T-helper 1 cell (primary cell): ENCODE measurements at regions not wholly inside any gene's neighbourhood (a gene's known extent, or its start where the extent isn't known, plus 50 kb on each side); places are given as distances from the start of the nearest gene placed in this dataset.
A peak's percentile ranks its signal among the peaks of the same experiment; 100 is the strongest.

ENCODE experiments used
- DNase-seq, 5 donors: peaks; one replicate each; pipeline ENCODE4 v3.0.0-alpha.2; 2012 to 2020

DNA sequence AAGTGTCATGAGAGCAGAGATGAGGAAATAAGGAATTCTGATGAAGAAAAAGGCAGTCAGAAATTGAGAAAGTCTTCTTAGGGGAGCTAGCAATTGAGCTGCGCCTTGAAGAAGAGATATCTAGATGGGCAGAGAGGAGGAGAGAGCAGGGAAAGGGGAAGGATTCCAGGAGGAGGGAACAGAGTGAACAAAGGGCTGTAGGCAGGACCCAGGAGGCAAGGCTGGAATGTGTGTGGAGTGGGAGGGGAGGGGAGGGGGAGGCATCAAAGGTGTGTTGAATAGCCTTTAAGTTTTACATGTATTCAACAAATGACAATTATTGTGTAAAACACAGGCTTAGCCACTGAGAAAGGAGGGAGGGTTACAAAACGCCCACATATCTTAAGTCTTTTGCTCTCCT lies 164.5 kb downstream of the TDRD15 start:
- no peak for DNase-seq

- DNase-seq: no peak
These were observed 165.2 kb downstream of the TDRD15 start for GRCh38 chr2:21288739-21289520.

- DNase-seq: no peak
These were observed 165.8 kb downstream of the TDRD15 start for GRCh38 chr2:21289551-21289950.

- no peak for DNase-seq
These were observed 166.2 kb downstream of the TDRD15 start for GRCh38 chr2:21289989-21290388.

DNA sequence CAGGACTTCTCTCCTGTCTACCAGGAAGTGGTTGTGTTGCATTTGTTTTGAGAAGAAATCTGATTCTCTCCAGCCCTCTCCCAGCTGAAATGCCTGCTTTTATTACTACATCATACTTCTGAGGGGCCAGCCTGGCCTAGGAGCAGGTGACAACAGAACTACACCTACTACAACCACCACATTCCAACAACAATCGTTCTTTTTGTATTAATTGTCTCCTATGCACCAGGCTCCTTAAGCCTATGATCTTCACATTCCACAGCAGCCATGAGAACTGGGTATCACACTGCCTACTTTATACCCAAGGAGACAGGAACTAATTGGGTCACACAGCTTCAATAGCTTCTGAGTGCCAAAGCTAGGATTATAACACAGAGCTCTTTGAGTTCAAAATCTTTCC lies 167.7 kb downstream of the TDRD15 start:
- DNase-seq: no peak

GRCh38 chr2:21294446-21294845 lies 170.7 kb downstream of the TDRD15 start:
- no peak for DNase-seq

DNA sequence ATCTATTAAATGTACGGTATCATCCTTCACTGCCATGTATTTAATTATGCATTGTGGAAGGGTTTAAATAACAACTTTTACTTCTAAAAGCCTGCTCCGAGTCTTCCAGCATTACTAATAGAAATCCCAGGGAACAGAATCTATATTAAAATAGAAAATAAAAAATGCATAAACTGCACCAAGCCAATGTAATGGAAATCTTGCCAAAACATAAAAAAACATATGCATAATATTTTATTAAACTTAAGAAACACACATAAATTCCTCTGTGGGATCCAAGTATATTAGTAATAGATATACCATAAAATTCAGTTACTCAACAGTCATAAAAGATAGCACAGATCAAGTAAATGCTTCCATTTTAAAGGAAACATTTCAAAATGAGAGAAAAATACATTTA lies 175.6 kb downstream of the TDRD15 start:
- no peak for DNase-seq

GRCh38 chr2:21301871-21302455 lies 178.2 kb downstream of the TDRD15 start:
- no peak for DNase-seq

DNA sequence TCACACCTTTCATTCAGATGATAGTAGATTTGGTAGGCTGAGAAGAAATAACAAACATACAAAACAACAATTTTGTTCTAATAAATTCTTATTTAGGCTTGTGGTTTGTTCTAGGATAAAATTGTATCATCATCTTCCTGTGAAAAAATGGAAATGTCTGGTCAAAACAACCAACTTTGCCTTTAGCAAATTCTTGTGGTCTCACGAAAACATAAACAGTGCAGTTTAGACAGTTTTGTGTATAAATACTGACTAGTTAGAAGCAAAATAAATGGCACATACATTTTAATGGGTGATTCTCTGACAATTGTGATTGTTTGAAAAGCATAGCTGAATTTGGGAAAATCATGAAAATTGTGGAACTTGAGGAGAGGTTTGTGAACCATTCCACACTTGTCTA lies 180.1 kb downstream of the TDRD15 start:
- no peak for DNase-seq

DNA sequence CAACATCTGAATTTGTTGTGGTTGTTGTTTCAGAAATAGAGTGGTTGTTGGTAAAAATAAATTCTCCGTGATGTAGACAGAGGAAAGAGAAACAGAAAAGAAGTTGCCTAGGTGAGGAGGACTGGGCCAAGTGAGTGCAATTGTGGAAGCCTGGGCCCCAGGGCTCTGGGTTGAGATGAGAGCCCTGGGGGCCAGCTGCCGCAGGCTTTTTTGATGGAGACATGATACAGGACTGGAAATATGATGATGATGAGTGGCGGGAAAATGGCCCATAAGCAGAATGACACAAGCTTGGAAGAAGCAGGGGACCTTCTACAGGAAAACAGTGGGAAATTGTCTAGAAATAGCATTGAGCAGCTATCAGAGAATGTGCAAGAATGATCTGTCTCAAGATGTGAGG lies 181.8 kb downstream of the TDRD15 start:
- no peak for DNase-seq

- DNase-seq: no peak
These were observed 182.5 kb downstream of the TDRD15 start for GRCh38 chr2:21306235-21306634.

GRCh38 chr2:21307037-21307436 lies 183.3 kb downstream of the TDRD15 start:
- DNase-seq: no peak

- no peak for DNase-seq
These were observed 186.7 kb downstream of the TDRD15 start for GRCh38 chr2:21310493-21310892.

GRCh38 chr2:21314322-21314835 lies 190.6 kb downstream of the TDRD15 start:
- DNase-seq: no peak

GRCh38 chr2:21317131-21317530 lies 193.4 kb downstream of the TDRD15 start:
- DNase-seq: peak in 1 of 5 donors; percentile 29

DNA sequence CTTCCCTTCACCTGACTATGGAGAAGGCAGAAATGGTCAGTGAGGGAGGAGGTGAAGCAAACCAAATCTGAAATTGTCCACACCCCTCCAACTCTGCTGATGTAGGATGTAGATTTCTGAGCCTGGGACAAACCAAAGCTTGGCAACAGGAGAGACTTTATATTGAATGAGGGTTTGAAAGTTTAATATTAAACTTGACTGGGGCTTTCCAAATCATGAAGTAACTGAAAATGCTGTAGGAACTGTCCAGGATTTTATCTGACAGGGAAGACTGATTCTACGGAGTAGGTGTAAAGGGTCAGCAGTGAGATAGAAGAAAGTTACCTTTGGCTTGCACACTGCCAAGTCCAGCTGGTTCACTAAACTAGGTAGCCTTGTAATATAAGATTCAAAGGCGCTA lies 194.5 kb downstream of the TDRD15 start:
- no peak for DNase-seq

GRCh38 chr2:21326152-21326551 lies 202.4 kb downstream of the TDRD15 start:
- no peak for DNase-seq

GRCh38 chr2:21328177-21328576 lies 204.4 kb downstream of the TDRD15 start:
- DNase-seq: no peak

GRCh38 chr2:21330786-21331391 lies 207.1 kb downstream of the TDRD15 start:
- DNase-seq: no peak

DNA sequence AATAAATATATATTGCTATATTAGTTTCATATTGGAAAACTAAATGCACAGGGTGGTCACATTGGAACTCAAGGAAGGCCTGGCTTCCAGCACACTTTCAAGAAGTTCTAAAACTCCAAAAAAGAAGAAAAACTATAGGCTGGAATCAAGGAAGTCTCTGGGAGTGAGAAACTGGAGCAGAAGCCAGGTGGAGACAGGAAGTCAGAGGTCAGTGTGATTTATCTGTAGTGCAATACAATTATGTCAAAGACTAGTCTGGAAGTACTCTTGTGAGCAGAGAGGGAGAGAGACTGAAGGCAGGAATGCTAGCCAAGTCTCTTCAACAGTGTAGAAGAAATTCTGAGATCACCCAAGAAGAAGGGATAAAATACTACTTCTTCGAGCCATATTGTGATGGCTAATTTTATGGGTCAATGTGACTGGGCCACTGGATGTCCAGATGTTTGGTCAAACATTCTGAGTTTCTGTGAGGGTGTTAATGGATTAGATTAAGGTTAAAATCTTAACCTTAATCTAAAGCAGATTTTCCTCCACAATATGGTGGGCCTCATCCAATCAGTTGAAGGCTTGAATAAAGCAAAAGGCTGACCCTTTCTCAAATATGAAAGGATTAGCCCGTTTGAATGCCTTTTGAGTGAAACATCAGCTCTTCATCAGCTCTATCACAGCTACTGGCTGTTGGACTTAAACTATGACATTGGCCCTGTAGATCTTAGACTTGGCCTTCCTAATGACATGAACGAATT lies 208.0 kb downstream of the TDRD15 start:
- DNase-seq: no peak

DNA sequence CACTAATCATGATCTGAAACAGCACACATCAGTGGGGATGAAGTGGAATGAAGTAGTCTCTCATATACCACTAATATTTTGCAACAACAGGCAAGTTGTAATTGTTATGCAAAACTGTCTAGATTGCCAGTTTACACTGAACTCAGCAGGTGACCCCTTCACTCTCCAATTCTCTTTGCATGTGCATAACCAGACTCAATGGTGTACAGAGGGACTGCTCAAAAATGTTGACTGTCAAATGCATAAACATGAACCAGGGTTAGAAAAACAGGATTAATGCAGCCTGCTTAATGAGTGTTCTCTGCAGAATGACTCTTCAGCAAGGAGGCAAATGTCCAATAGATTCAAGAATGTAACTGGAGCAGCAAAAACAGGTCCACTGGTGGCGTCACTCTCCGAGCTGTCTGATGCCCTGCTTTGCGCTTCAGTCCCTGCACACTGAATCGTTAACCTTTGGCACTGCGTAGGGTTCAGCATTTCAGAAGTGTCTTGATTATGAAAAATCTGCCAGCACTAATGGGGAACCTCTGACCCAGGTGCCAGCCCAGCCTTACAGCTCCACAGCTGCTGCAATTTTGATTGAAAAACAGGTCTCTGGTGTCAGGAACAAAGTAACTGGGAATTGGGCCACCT lies 209.3 kb downstream of the TDRD15 start:
- DNase-seq: no peak

GRCh38 chr2:21333684-21334083 lies 209.9 kb downstream of the TDRD15 start:
- no peak for DNase-seq

DNA sequence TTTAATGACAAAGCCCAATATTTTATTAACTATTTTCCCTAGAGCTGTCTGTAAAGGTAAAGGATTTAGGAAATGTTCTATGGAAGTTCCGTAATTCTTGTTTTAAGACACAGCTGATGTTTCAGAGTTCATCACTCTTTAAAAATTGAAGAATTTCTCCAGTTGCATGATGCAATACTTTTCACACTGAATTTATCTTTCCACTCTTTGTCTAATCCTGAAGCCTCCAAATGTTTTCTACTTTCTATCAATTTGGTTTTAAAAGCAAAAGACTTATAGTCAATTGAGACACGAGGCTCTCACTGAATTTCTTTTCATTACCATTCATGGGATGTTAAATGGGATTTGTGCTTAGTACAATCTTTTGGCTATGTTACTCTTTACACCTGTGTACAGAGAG lies 223.2 kb downstream of the TDRD15 start:
- DNase-seq: no peak
